ENCODE measurements at regions not wholly inside any gene's neighbourhood (a gene's known extent, or its start where the extent isn't known, plus 50 kb on each side); places are given as distances from the start of the nearest gene placed in this dataset.

DNA sequence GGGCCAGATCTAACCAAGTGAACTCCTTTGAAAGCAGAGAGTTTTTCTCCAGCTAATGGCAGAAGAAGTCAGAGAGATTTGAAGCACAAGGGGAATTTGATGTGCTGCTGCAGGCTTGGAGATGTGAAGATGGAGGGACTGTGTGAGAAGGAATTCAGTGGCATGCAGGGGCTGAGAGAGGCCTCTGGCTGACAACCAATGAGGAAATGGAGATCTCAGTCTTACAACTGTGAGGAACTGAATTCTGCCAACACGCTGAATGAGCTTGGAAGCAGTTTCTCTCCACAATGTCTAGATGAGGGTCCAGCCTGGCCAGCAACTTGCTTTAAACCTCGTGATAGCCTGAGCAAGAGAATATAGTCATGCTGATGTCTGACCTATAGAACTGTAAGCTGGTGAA is 224.1 kb upstream of the DPP10 start:
- FAIRE-seq (no peak), DNase-seq (ENCODE audit: low read depth, low spot score) (no peak), ATAC-seq (no peak)
- peaks cover 0 to 2% of the 10 kb centered on the region in 2 experiments; a peak in 1 of 4 replicates for H3K27me3 ChIP-seq (replicated peaks in 1 of 2; ENCODE audit: control insufficient read depth in 2 of 2, insufficient read depth in 2 of 2, low read length in 1 of 2)
- in situ Hi-C loops (cut with MboI) = no loop called here
- no peak overlapping the region for H2AFZ ChIP-seq (ENCODE audit: control insufficient read depth, low read depth, low read length)
- no peaks in the 10 kb centered on the region for H4K20me1 ChIP-seq (ENCODE audit: control insufficient read depth, insufficient read depth)
- CTCF ChIA-PET = no interaction called here
- no peaks in the 10 kb centered on the region for H3K9me3 ChIP-seq (replicated peaks; ENCODE audit: control insufficient read depth, insufficient read depth, low read length)
- H3K27ac ChIP-seq (ENCODE audit: control insufficient read depth, insufficient read depth) = no peak overlapping the region
- SMC1A ChIA-PET (ENCODE audit: uncharacterized antibody, unreplicated experiment) = interaction anchor here (1.5 kb wide), 3 partner anchors 9 to 18 kb away, joined by 4 to 5 read pairs (median 4); no protein-coding TSS in a partner anchor
- H3K4me1 ChIP-seq (ENCODE audit: control insufficient read depth, insufficient read depth, low read length) = no peaks in the 10 kb centered on the region
- H3K4me2 ChIP-seq (ENCODE audit: control insufficient read depth, insufficient read depth) = no peak overlapping the region
- H3K79me2 ChIP-seq (ENCODE audit: control insufficient read depth, insufficient read depth, low read length) = no peaks in the 10 kb centered on the region
- no peak for TF ChIP-seq SMAD5 (IDR thresholded peaks at IDR 0.05; ENCODE audit: low read depth)
- TF ChIP-seq HDAC6 (IDR thresholded peaks at IDR 0.05; ENCODE audit: unreplicated experiment) = no peak
- TF ChIP-seq, protein P1, sequence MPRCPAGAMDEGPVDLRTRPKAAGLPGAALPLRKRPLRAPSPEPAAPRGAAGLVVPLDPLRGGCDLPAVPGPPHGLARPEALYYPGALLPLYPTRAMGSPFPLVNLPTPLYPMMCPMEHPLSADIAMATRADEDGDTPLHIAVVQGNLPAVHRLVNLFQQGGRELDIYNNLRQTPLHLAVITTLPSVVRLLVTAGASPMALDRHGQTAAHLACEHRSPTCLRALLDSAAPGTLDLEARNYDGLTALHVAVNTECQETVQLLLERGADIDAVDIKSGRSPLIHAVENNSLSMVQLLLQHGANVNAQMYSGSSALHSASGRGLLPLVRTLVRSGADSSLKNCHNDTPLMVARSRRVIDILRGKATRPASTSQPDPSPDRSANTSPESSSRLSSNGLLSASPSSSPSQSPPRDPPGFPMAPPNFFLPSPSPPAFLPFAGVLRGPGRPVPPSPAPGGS (IDR thresholded peaks at IDR 0.05; ENCODE audit: borderline replicate concordance, insufficient read depth, low read depth, low read length, poor library complexity, severe bottlenecking) = no peak
- TF ChIP-seq LARP7 (IDR thresholded peaks at IDR 0.05) = no peak
- TF ChIP-seq SIN3A (IDR thresholded peaks at IDR 0.05; ENCODE audit: low read depth, low read length) = no peak
- no peak for TF ChIP-seq BRCA1 (IDR thresholded peaks at IDR 0.05; ENCODE audit: low read depth, low read length)
- no peak for TF ChIP-seq CBX3 (IDR thresholded peaks at IDR 0.05; ENCODE audit: borderline replicate concordance, low read depth)
- TF ChIP-seq NBN (IDR thresholded peaks at IDR 0.05) = no peak
- TF ChIP-seq SP1 (IDR thresholded peaks at IDR 0.05; ENCODE audit: low read depth, low read length) = no peak
- no peak for TF ChIP-seq ESRRA (IDR thresholded peaks at IDR 0.05; ENCODE audit: low read length)
- TF ChIP-seq, protein P2, sequence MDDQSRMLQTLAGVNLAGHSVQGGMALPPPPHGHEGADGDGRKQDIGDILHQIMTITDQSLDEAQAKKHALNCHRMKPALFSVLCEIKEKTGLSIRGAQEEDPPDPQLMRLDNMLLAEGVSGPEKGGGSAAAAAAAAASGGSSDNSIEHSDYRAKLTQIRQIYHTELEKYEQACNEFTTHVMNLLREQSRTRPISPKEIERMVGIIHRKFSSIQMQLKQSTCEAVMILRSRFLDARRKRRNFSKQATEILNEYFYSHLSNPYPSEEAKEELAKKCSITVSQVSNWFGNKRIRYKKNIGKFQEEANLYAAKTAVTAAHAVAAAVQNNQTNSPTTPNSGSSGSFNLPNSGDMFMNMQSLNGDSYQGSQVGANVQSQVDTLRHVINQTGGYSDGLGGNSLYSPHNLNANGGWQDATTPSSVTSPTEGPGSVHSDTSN (IDR thresholded peaks at IDR 0.05; ENCODE audit: insufficient replicate concordance, low read depth, low read length) = no peak
- TF ChIP-seq KDM1A (IDR thresholded peaks at IDR 0.05; ENCODE audit: borderline replicate concordance) = no peak
- TF ChIP-seq, protein P3, sequence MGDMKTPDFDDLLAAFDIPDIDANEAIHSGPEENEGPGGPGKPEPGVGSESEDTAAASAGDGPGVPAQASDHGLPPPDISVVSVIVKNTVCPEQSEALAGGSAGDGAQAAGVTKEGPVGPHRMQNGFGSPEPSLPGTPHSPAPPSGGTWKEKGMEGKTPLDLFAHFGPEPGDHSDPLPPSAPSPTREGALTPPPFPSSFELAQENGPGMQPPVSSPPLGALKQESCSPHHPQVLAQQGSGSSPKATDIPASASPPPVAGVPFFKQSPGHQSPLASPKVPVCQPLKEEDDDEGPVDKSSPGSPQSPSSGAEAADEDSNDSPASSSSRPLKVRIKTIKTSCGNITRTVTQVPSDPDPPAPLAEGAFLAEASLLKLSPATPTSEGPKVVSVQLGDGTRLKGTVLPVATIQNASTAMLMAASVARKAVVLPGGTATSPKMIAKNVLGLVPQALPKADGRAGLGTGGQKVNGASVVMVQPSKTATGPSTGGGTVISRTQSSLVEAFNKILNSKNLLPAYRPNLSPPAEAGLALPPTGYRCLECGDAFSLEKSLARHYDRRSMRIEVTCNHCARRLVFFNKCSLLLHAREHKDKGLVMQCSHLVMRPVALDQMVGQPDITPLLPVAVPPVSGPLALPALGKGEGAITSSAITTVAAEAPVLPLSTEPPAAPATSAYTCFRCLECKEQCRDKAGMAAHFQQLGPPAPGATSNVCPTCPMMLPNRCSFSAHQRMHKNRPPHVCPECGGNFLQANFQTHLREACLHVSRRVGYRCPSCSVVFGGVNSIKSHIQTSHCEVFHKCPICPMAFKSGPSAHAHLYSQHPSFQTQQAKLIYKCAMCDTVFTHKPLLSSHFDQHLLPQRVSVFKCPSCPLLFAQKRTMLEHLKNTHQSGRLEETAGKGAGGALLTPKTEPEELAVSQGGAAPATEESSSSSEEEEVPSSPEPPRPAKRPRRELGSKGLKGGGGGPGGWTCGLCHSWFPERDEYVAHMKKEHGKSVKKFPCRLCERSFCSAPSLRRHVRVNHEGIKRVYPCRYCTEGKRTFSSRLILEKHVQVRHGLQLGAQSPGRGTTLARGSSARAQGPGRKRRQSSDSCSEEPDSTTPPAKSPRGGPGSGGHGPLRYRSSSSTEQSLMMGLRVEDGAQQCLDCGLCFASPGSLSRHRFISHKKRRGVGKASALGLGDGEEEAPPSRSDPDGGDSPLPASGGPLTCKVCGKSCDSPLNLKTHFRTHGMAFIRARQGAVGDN (IDR thresholded peaks at IDR 0.05) = no peak
- no peak for TF ChIP-seq PML (IDR thresholded peaks at IDR 0.05; ENCODE audit: low read length)
- TF ChIP-seq EZH2 (IDR thresholded peaks at IDR 0.05; ENCODE audit: borderline replicate concordance, control insufficient read depth, low read depth, low read length) = no peak
- no peak for TF ChIP-seq POLR2AphosphoS5 (IDR thresholded peaks at IDR 0.05; ENCODE audit: low read length)
- TF ChIP-seq TCF3 (IDR thresholded peaks at IDR 0.05; ENCODE audit: borderline replicate concordance, insufficient read depth, low read depth, low read length) = no peak
- no peak for TF ChIP-seq SIX5 (IDR thresholded peaks at IDR 0.05; ENCODE audit: low read depth, low read length, severe bottlenecking)
- no peak for TF ChIP-seq BCL11A (IDR thresholded peaks at IDR 0.05; ENCODE audit: low read depth, low read length)
- TF ChIP-seq, protein P4, sequence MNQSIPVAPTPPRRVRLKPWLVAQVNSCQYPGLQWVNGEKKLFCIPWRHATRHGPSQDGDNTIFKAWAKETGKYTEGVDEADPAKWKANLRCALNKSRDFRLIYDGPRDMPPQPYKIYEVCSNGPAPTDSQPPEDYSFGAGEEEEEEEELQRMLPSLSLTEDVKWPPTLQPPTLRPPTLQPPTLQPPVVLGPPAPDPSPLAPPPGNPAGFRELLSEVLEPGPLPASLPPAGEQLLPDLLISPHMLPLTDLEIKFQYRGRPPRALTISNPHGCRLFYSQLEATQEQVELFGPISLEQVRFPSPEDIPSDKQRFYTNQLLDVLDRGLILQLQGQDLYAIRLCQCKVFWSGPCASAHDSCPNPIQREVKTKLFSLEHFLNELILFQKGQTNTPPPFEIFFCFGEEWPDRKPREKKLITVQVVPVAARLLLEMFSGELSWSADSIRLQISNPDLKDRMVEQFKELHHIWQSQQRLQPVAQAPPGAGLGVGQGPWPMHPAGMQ (IDR thresholded peaks at IDR 0.05; ENCODE audit: borderline replicate concordance) = no peak
- no peak overlapping the region for H3K9ac ChIP-seq (ENCODE audit: control insufficient read depth, insufficient read depth, low read length)
- RAD21 ChIA-PET (ENCODE audit: unreplicated experiment) = no interaction called here
- POLR2A ChIA-PET = no interaction called here
- no peaks in the 10 kb centered on the region for H3K36me3 ChIP-seq (ENCODE audit: control insufficient read depth in 2 of 2, insufficient read depth in 2 of 2, low read length in 1 of 2)
- BruUV-seq (replicated peaks) = no TSS peak
- 0% methylated on average over 2 of the region's 2 CpGs for WGBS (ENCODE audit: insufficient coverage, insufficient replicate concordance, low lambda C conversion rate, missing lambda C conversion rate)
- intact Hi-C loops (cut with micrococcal nuclease; ENCODE audit: unreplicated experiment) = no loop called here
- H3K4me3 ChIP-seq = no peak overlapping the region
